ENCODE measurements at regions not wholly inside any gene's neighbourhood (a gene's known extent, or its start where the extent isn't known, plus 50 kb on each side); places are given as distances from the start of the nearest gene placed in this dataset.

DNA sequence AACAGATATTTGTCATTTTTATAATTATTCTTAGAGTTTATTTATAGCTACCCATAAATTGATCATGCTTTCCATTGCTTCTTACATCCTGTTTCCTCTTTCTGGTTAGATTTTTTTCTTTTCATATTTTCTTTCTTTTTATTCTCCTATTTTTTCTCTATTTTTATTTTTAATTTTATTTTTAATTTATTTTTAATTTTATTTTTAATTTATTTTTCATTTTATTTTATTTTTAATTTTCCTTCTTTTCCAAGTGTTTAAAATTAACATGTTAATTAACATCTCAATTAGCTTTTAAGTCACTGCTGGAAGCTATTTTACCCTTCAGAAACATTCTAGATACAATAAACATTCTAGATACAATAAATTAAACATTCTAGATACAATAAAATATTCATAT lies 269.6 kb downstream of the B3GLCT start:
- Histone ChIP-seq H3K4me3 (no peak overlapping the region), H3K9me3 (replicated peaks) (no peaks in the 10 kb centered on the region), H3K36me3 (no peaks in the 10 kb centered on the region), H3K4me1 (no peaks in the 10 kb centered on the region), H3K27ac (replicated peaks) (no peak overlapping the region), H3K27me3 (ENCODE audit: low read depth) (peaks cover 10% of the 10 kb centered on the region)
- intact Hi-C loops (cut with micrococcal nuclease) = no loop called here
- TF ChIP-seq, protein P1, sequence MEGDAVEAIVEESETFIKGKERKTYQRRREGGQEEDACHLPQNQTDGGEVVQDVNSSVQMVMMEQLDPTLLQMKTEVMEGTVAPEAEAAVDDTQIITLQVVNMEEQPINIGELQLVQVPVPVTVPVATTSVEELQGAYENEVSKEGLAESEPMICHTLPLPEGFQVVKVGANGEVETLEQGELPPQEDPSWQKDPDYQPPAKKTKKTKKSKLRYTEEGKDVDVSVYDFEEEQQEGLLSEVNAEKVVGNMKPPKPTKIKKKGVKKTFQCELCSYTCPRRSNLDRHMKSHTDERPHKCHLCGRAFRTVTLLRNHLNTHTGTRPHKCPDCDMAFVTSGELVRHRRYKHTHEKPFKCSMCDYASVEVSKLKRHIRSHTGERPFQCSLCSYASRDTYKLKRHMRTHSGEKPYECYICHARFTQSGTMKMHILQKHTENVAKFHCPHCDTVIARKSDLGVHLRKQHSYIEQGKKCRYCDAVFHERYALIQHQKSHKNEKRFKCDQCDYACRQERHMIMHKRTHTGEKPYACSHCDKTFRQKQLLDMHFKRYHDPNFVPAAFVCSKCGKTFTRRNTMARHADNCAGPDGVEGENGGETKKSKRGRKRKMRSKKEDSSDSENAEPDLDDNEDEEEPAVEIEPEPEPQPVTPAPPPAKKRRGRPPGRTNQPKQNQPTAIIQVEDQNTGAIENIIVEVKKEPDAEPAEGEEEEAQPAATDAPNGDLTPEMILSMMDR (IDR thresholded peaks at IDR 0.05; ENCODE audit: borderline replicate concordance) = no peak
- DNase-seq = no peak

DNA sequence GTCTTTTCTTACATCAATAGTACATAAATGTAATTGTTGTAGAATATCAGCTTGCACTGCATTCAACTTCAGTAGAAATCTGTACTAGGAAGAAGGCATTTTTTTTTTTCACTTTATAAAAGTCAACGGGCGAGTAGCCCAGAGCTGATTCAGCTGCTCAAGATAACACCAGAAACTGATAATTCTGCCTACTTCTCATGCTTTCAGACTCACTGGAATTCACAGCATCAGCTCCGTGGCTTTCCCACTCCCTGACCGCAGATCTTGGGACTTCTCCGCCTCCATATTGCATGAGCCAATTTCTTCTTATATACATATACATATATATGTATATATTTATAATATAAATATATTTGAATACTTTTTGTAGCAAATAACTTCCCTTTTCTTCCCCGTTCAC lies 263.1 kb upstream of the RXFP2 start:
- no peak overlapping the region for H3K27ac ChIP-seq (replicated peaks)
- intact Hi-C loops (cut with micrococcal nuclease) = no loop called here
- DNase-seq = no peak

DNA sequence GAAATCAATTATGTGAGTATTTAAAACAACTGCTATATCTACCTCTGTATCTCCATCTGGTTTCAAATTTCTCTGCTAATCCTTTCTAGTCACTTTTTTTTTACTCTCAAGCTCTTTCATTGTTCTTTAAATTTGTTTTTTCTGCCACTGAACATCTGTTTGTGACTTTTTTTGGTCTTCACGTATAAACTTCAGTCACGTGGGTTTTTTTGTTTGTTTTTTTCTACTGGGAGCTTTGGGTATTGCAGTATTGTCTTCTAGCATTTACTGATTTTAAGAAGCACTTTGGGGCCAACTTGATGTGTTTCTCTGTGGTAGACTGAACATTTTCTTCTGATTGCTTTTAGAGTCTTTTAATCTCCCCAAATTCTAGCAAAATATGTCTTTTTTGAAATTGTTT lies 262.6 kb upstream of the RXFP2 start:
- peaks cover 7% of the 10 kb centered on the region for H3K4me1 ChIP-seq
- DNase-seq = no peak
- no peak overlapping the region for H3K27ac ChIP-seq (replicated peaks)
- no peak overlapping the region for H3K4me3 ChIP-seq
- H3K27me3 ChIP-seq (ENCODE audit: low read depth) = peaks cover 8% of the 10 kb centered on the region
- no peaks in the 10 kb centered on the region for H3K36me3 ChIP-seq
- TF ChIP-seq, protein P1 (IDR thresholded peaks at IDR 0.05; ENCODE audit: borderline replicate concordance) = no peak
- intact Hi-C loops (cut with micrococcal nuclease) = no loop called here
- H3K9me3 ChIP-seq (replicated peaks) = no peaks in the 10 kb centered on the region

More for the DNA sequence above, 263.1 kb upstream of the RXFP2 start:
- TF ChIP-seq, protein P1 (IDR thresholded peaks at IDR 0.05; ENCODE audit: borderline replicate concordance) = no peak
- no peaks in the 10 kb centered on the region for H3K36me3 ChIP-seq
- H3K4me3 ChIP-seq = no peak overlapping the region
- peaks cover 8% of the 10 kb centered on the region for H3K27me3 ChIP-seq (ENCODE audit: low read depth)
- no peaks in the 10 kb centered on the region for H3K9me3 ChIP-seq (replicated peaks)
- peaks cover 7% of the 10 kb centered on the region for H3K4me1 ChIP-seq

DNA sequence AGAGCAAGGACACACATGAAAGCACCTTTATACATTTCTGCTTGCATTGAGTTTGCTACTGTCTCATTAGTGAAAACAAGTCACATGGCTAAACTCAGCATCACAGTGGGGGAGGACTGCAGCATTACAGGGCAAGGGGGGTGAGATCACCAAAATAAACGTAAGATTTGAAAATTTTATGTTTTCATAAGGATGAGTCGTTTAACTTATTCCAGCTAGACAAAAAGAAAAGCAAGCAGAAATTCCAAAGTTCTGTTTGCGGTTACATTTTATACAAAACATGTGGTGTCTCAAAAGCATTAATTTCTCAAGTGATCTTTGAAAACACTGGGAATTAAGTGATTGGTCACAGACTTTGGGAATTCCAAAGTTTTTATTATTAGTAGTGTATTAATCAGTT lies 261.4 kb upstream of the RXFP2 start:
- TF ChIP-seq, protein P1 (IDR thresholded peaks at IDR 0.05; ENCODE audit: borderline replicate concordance) = no peak
- Histone ChIP-seq H3K9me3 (replicated peaks) (no peaks in the 10 kb centered on the region), H3K27ac (replicated peaks) (no peak overlapping the region), H3K27me3 (ENCODE audit: low read depth) (peaks cover 8% of the 10 kb centered on the region), H3K4me1 (peaks cover 7% of the 10 kb centered on the region), H3K4me3 (no peak overlapping the region), H3K36me3 (no peaks in the 10 kb centered on the region)
- no peak for DNase-seq
- intact Hi-C loops (cut with micrococcal nuclease) = no loop called here

DNA sequence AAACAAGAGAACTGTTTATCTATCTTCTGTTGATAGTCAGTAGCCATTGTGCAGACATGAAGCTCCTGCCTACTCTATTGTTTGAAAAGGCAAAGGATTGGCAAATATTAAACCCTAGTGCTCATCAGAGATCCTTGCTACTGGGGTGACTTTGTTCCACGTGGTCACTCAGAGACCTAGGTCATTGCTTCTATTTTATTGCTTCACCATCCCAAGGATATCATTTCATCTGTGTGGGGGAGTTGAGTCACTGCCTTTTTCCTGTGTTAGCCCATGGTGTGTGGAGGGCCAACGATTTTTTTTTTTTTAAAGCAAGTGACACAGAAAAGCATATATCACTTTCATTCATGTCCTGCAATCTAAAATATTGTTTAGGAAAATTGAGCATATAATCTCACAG lies 254.1 kb upstream of the RXFP2 start:
- TF ChIP-seq, protein P1 (IDR thresholded peaks at IDR 0.05; ENCODE audit: borderline replicate concordance) = no peak
- Histone ChIP-seq H3K36me3 (no peaks in the 10 kb centered on the region), H3K27ac (replicated peaks) (no peak overlapping the region), H3K27me3 (ENCODE audit: low read depth) (no peaks in the 10 kb centered on the region), H3K4me3 (no peak overlapping the region), H3K9me3 (replicated peaks) (no peaks in the 10 kb centered on the region), H3K4me1 (peaks cover 6% of the 10 kb centered on the region)
- intact Hi-C loops (cut with micrococcal nuclease) = no loop called here
- DNase-seq = no peak

DNA sequence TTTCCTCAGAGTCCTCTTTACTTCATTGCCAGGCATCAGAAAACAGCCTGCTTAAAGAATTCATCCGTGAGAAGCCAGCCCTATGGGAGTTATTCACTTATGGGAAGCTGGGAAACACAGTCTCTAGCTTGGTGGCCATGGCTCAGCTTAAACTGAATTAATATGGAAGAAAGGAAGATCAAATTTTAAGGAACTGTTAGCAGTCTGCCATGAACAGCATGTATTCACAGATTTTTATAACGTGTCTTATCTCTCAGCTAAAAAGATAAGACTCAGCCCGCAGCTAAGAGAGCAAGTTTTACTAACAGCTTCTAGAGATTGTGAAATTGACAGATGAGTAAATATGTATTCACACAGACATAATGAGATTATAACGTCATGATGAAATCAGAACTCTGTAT lies 253.7 kb upstream of the RXFP2 start:
- Histone ChIP-seq H3K36me3 (no peaks in the 10 kb centered on the region), H3K4me3 (no peak overlapping the region), H3K27me3 (ENCODE audit: low read depth) (no peaks in the 10 kb centered on the region), H3K4me1 (peaks cover 6% of the 10 kb centered on the region), H3K9me3 (replicated peaks) (no peaks in the 10 kb centered on the region), H3K27ac (replicated peaks) (no peak overlapping the region)
- intact Hi-C loops (cut with micrococcal nuclease) = no loop called here
- TF ChIP-seq, protein P1 (IDR thresholded peaks at IDR 0.05; ENCODE audit: borderline replicate concordance) = no peak
- DNase-seq = no peak

Measured in left ventricle myocardium inferior (tissue), 1 donor.